HG02870 (cell line): ENCODE measurements at regions not wholly inside any gene's neighbourhood (a gene's known extent, or its start where the extent isn't known, plus 50 kb on each side); places are given as distances from the start of the nearest gene placed in this dataset.
"Not testable (repeated sequence)": the region's sequence is repeated elsewhere in the genome, so short reads cannot be mapped to it uniquely, and the experiment has no call there.

Experiments used
- ATAC-seq: cut with Tn5 transposase; IDR thresholded peaks from one replicate; pipeline ENCODE4 v1.9.1; 2021; ENCODE audit warnings: mild to moderate bottlenecking, moderate library complexity; ENCODE audit not compliant: unreplicated experiment

- ATAC-seq: no peak
Observed at GRCh38 chr14:106642090-106642489, 1115.7 kb downstream of the TMEM121 start.

DNA sequence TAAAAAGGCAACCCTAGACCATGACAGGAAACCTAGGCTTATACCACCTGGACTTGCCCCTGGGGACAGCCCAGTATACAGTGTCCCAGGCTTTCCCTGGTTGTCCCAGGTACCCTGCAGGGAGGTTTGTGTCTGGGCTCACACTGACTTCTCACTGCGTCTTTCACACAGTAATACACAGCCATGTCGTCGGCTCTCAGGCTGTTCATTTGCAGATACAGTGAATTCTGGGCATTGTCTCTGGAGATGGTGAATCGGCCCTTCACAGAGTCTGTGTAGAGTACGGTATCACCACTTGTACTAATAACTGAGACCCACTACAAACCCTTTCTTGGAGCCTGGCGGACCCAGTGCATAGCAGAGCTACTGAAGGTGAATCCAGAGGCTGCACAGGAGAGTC lies 1116.6 kb downstream of the TMEM121 start:
- ATAC-seq: not testable (repeated sequence)

DNA sequence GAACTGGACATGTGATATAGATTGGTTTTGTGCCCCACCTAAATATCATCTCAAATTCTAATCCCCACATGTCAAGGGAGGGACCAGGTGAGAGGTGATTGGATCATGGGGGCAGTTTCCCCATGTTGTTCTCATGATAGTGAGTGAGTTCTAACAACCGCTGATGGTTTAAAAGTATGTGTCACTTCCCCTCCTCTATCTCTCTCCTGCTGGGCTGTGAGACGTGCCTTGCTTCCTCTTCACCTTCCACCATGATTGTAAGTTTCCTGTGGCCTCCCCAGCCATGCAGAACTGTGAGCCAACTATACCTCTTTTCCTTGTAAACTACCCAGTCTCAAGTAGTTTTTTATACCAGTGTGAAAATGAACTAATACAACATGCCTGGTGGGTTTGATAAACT lies 1122.5 kb downstream of the TMEM121 start:
- ATAC-seq: not testable (repeated sequence)

- no peak for ATAC-seq
Observed at GRCh38 chr14:106651016-106651415, 1124.6 kb downstream of the TMEM121 start.

DNA sequence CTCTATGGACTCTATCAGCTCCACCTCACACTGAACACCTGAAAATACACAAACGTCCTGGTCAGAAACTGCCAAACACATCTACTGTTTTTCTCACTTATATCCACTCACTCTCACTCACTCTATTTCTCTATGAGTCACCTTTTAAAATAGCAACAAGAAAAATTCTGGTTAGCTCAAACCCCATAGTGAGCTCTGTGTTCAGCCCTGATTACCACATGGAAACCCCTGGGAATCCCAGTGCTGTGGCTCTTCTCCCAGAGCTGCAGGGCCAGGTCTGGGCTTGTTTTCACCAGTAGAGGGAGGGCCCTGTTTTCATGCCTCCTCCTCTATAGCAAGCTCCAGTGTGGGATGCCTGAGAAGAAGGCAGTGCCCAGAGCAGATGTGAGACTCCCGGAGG lies 1126.1 kb downstream of the TMEM121 start:
- no peak for ATAC-seq

GRCh38 chr14:106657460-106657859 lies 1131.1 kb downstream of the TMEM121 start:
- no peak for ATAC-seq

GRCh38 chr14:106658066-106658860 lies 1131.9 kb downstream of the TMEM121 start:
- not testable (repeated sequence) for ATAC-seq

DNA sequence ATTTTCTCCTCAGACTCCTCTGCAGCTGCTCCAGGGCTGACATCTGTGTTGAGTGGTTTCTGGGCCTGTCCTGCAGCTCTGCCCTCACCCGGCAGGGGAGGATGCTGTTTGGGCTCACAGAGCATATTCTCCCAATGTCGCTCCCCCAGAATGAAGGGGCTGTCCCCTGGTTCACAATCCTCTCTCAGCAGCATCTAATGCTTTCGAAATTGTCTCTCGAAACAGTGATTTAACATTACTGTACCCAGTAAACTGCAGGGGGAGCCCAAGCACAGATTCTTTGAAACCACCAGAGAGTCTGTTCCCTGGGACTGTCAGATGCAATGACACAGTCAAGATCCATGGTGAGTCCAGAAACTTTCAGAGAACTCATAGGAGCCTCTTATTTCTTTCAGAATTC lies 1135.2 kb downstream of the TMEM121 start:
- not testable (repeated sequence) for ATAC-seq

GRCh38 chr14:106662936-106663550 lies 1136.7 kb downstream of the TMEM121 start:
- ATAC-seq: no peak

- not testable (repeated sequence) for ATAC-seq
Observed at GRCh38 chr14:106663805-106664410, 1137.5 kb downstream of the TMEM121 start.

DNA sequence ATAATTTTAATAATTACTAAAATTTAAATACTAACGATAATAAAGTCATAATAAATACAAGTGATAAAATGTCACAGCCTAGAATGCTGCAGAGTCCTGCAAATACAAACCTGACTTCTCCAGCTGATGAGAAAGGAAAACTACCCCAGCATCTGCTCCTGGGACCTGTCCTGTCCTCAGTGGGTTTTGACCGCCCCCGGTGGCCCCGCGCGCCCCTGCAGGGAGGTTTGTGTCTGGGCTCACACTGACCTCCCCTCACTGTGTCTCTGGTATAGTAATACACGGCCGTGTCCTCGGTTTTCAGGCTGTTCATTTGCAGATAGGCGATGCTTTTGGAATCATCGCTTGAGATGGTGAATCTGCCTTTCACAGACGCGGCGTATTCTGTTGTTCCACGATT lies 1139.4 kb downstream of the TMEM121 start:
- no peak for ATAC-seq

GRCh38 chr14:106666341-106666740 lies 1140.0 kb downstream of the TMEM121 start:
- ATAC-seq: no peak

GRCh38 chr14:106670011-106670410 lies 1143.6 kb downstream of the TMEM121 start:
- ATAC-seq: no peak

DNA sequence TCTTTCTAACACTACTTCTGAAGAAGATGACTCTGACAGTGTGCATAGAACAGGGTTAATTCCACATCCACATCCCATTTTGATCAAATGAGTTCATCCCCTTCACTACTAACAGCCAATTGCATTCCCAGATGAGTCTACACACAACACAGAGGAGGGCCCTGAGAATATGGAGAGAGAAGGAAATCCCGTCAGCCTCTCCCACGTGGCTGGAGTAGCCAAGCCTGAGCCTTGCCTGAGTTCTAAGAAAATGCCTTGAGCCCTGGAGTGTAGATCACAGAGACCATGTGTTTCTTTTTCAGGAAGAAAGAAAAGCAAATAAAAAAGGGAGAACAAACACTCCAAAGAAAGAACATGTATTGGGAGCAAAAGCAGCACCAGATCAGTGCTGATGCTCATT lies 1147.7 kb downstream of the TMEM121 start:
- ATAC-seq: not testable (repeated sequence)

DNA sequence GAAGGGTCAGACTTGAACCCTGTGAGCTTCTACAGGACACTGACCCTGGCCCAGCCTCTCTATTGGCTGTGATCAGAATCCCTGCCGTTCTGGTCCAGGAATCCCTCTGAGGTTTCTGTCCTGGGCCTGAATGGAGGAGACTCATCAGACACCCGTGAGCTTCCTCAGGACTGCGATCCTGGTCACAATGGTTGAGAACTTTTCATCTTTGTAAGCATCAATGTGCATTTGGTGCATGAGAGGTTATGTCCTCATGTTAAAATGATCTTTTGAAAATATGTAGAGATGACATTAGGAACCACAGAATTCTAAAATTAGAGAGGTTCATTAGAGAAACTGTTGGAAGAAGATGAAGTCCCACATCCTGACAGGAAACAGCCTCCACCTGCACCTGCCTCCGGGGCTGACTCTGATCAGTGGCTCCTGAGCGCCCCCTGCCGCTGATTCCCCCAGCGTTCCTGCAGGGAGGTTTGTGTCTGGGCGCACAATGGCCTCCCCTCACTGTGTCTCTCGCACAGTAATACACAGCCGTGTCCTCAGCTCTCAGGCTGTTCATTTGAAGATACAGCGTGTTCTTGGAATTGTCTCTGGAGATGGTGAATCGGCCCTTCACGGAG lies 1148.2 kb downstream of the TMEM121 start:
- not testable (repeated sequence) for ATAC-seq

DNA sequence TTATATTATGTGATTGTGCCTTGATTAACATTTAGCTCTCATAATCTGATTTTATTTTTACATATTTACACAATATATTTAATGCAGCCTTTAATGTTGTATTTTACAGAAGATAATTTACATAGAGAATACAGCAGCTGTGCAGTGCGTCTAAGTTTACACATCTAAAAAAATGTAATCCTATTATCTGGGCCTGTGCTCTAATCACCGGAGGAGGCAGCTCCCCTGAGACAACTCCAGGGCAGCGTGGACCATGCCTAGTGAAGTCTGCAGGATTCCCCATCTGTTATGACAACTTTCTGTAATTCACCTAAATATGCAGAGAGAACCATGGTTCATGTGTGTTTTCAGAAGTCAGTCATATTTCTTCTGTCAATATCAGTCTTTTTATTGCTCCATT lies 1149.3 kb downstream of the TMEM121 start:
- not testable (repeated sequence) for ATAC-seq

GRCh38 chr14:106679776-106680175 lies 1153.4 kb downstream of the TMEM121 start:
- ATAC-seq: no peak

DNA sequence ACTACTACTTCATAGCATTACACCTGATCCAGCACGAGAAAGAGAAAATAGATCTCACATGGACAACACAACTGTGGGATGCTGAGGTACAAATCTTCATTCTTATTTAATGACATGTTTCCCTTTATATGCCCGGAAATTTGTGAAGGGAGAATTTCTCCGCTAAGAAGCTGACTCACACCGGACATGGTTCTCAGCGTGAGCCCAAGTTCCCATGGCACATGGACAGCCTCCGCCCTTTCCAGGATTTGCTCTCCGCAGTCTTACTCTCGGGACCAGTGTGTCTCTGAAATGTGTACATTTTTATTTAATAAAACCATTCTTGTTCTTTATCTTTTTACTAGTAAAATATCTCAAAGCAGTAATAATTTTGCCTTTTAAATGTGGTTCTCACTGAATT lies 1154.8 kb downstream of the TMEM121 start:
- no peak for ATAC-seq

GRCh38 chr14:106681568-106681967 lies 1155.2 kb downstream of the TMEM121 start:
- no peak for ATAC-seq

GRCh38 chr14:106683631-106684030 lies 1157.2 kb downstream of the TMEM121 start:
- no peak for ATAC-seq

- ATAC-seq: no peak
Observed at GRCh38 chr14:106686533-106686932, 1160.2 kb downstream of the TMEM121 start.
